Breast epithelium (tissue), 4 donors: ENCODE measurements at regions not wholly inside any gene's neighbourhood (a gene's known extent, or its start where the extent isn't known, plus 50 kb on each side); places are given as distances from the start of the nearest gene placed in this dataset.

Experiments
- DNase-seq, 2 donors: peaks; one replicate each; pipeline ENCODE4 v3.0.0-alpha.2; 2019; ENCODE audit warnings: low spot score in 2 of 2
- H3K27ac ChIP-seq, 2 donors: fragments of 200-600 bp; sonication (generic) in 1 of 2; one replicate each; pipeline ENCODE4 v1.5.1; 2016 to 2019; ENCODE audit warnings: mild to moderate bottlenecking in 1 of 2
- H3K27me3 ChIP-seq, 2 donors: fragments of 200-600 bp; sonication (generic) in 1 of 2; one replicate each; pipeline versions ENCODE4 v1.5.1 to v1.6.0; 2017 to 2019; ENCODE audit warnings: control low read depth in 1 of 2, mild to moderate bottlenecking in 1 of 2
- H3K36me3 ChIP-seq: fragments of 200-600 bp; one replicate; pipeline ENCODE4 v1.5.1; 2019
- H3K4me1 ChIP-seq, 2 donors: fragments of 200-600 bp; sonication (generic); one replicate each; pipeline ENCODE4 v1.5.1; 2016 to 2019; ENCODE audit warnings: control low read depth in 1 of 2
- H3K4me3 ChIP-seq, 3 donors: fragments of 200-600 bp; sonication (generic); 1 replicate in 2 of 3; 2 replicates in 1 of 3; pipeline ENCODE4 v1.5.1; 2016 to 2019; ENCODE audit warnings: mild to moderate bottlenecking in 3 of 3, moderate library complexity in 2 of 3
- H3K9me3 ChIP-seq, 2 donors: fragments of 200-600 bp; sonication (generic) in 1 of 2; one replicate each; pipeline ENCODE4 v1.5.1; 2016 to 2019; ENCODE audit warnings: control low read depth in 1 of 2
- CTCF ChIP-seq, 3 donors: fragments of 450-650 bp; IDR thresholded peaks; one replicate each; pipeline ENCODE4 v1.5.1; 2016 to 2017; ENCODE audit warnings: antibody characterized with exemption in 3 of 3, mild to moderate bottlenecking in 3 of 3, moderate library complexity in 3 of 3
- POLR2A ChIP-seq: fragments of 450-650 bp; IDR thresholded peaks from one replicate; pipeline ENCODE4 v1.6.1; 2016; ENCODE audit warnings: antibody characterized with exemption, mild to moderate bottlenecking, moderate library complexity
- POLR2AphosphoS5 ChIP-seq, 3 donors: sonication (generic); formaldehyde crosslinking; IDR thresholded peaks; one replicate each; pipeline ENCODE4 v1.6.1; 2017; ENCODE audit warnings: antibody characterized with exemption in 3 of 3
- intact Hi-C: fragments of 100-400 bp; cut with DNase I; formaldehyde crosslinking; loops from one replicate; pipeline ENCODE4 v1.15.1; 2023; ENCODE audit warnings: low total_unique reads

GRCh38 chr9:113709721-113710120, 166.4 kb upstream of the ZNF618 start:
- H3K27me3 ChIP-seq, result no peaks in the 10 kb centered on the region
- TF ChIP-seq POLR2A (no peak), POLR2AphosphoS5 (IDR thresholded peaks at IDR 0.05) (no peak), CTCF (IDR thresholded peaks at IDR 0.05) (no peak)
- no peaks in the 10 kb centered on the region for H3K4me1 ChIP-seq
- no peak overlapping the region for H3K27ac ChIP-seq
- intact Hi-C loops, result no loop called here
- no peaks in the 10 kb centered on the region for H3K36me3 ChIP-seq
- DNase-seq, result no peak
- no peak overlapping the region for H3K4me3 ChIP-seq
- no peaks in the 10 kb centered on the region for H3K9me3 ChIP-seq

- Histone ChIP-seq H3K9me3 (peaks cover 0 to 11% of the 10 kb centered on the region in 2 donors), H3K4me1 (no peaks in the 10 kb centered on the region), H3K4me3 (no peak overlapping the region), H3K27me3 (no peaks in the 10 kb centered on the region), H3K36me3 (no peaks in the 10 kb centered on the region), H3K27ac (no peak overlapping the region)
- DNase-seq, result no peak
- intact Hi-C loops, result no loop called here
- TF ChIP-seq POLR2A (no peak), POLR2AphosphoS5 (IDR thresholded peaks at IDR 0.05) (no peak), CTCF (IDR thresholded peaks at IDR 0.05) (no peak)
These were observed 164.9 kb upstream of the ZNF618 start for GRCh38 chr9:113711251-113711650.

GRCh38 chr9:113712053-113712452, 164.1 kb upstream of the ZNF618 start:
- H3K27ac ChIP-seq, result no peak overlapping the region
- no peak overlapping the region for H3K4me3 ChIP-seq
- H3K9me3 ChIP-seq, result peaks cover 0 to 18% of the 10 kb centered on the region in 2 donors
- H3K27me3 ChIP-seq, result no peaks in the 10 kb centered on the region
- no peak for DNase-seq
- H3K4me1 ChIP-seq, result no peaks in the 10 kb centered on the region
- intact Hi-C loops, result no loop called here
- no peaks in the 10 kb centered on the region for H3K36me3 ChIP-seq
- TF ChIP-seq POLR2AphosphoS5 (IDR thresholded peaks at IDR 0.05) (no peak), CTCF (IDR thresholded peaks at IDR 0.05) (no peak), POLR2A (no peak)

DNA sequence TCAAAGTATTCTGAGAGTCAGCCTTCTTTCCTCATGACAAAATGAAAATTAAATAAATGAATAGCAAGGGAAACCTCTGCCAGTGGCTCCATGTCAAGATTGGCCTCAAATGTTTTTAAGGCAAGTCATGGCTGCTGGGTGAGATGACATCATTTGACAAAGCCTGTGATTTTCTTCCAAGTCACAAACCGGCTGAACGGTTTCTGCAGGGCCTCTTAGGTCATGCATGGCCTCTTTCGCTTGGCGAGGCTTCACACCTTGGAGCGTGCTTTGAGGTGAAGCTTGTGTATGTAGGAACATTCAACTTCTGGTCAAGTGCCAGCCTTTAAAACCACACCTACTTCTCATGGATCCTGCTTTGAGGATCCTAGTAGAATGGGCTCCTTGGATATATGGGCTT, 161.0 kb upstream of the ZNF618 start:
- peaks cover 0 to 18% of the 10 kb centered on the region in 2 donors for H3K9me3 ChIP-seq
- no peak overlapping the region for H3K27ac ChIP-seq
- TF ChIP-seq POLR2AphosphoS5 (IDR thresholded peaks at IDR 0.05) (no peak), POLR2A (no peak), CTCF (IDR thresholded peaks at IDR 0.05) (no peak)
- no peaks in the 10 kb centered on the region for H3K36me3 ChIP-seq
- H3K4me3 ChIP-seq, result no peak overlapping the region
- no peak for DNase-seq
- intact Hi-C loops, result no loop called here
- H3K4me1 ChIP-seq, result no peaks in the 10 kb centered on the region
- no peaks in the 10 kb centered on the region for H3K27me3 ChIP-seq

DNA sequence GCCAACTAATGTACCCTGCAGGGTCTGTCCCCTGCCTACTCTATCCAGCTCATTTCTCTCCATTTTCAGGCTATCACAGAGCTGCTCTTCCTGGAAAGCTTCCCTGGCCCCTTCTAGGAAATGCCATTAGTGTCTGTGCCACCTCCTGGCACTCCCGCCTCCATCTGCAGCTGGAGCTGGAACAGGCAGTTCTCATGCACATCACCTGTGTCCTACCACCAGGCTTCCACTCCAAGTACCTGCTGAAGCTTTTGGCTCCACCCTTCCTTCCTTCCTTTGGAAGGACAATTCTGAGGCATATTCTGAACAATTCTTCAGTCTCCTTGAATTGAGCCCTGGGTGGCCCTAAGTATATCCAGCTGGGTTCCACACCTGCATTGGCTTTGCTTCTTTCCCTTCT, 156.2 kb upstream of the ZNF618 start:
- H3K27ac ChIP-seq, result no peak overlapping the region
- no peak for DNase-seq
- TF ChIP-seq POLR2AphosphoS5 (IDR thresholded peaks at IDR 0.05), result no peak
- no peak for TF ChIP-seq CTCF (IDR thresholded peaks at IDR 0.05)
- TF ChIP-seq POLR2A, result no peak
- H3K9me3 ChIP-seq, result peaks cover 6 to 29% of the 10 kb centered on the region in 2 donors
- no peaks in the 10 kb centered on the region for H3K27me3 ChIP-seq
- H3K4me3 ChIP-seq, result no peak overlapping the region
- no peaks in the 10 kb centered on the region for H3K4me1 ChIP-seq
- intact Hi-C loops, result no loop called here
- H3K36me3 ChIP-seq, result no peaks in the 10 kb centered on the region
